AG09319 (cell line): ENCODE measurements at regions not wholly inside any gene's neighbourhood (a gene's known extent, or its start where the extent isn't known, plus 50 kb on each side); places are given as distances from the start of the nearest gene placed in this dataset.

ENCODE experiments used
- DNase-seq: peaks from one replicate; pipeline ENCODE4 v3.0.0-alpha.2; 2010; ENCODE audit warnings: low read depth; ENCODE audit errors: extremely low read depth
- CTCF ChIP-seq: IDR thresholded peaks from 2 replicates; pipeline ENCODE4 v1.5.1; 2011; ENCODE audit warnings: low read depth, mild to moderate bottlenecking, inconsistent platforms, low read length, moderate library complexity

GRCh38 chr15:39426552-39427532 is 154.0 kb upstream of the THBS1 start:
- DNase-seq, result no peak
- no peak for TF ChIP-seq CTCF

DNA sequence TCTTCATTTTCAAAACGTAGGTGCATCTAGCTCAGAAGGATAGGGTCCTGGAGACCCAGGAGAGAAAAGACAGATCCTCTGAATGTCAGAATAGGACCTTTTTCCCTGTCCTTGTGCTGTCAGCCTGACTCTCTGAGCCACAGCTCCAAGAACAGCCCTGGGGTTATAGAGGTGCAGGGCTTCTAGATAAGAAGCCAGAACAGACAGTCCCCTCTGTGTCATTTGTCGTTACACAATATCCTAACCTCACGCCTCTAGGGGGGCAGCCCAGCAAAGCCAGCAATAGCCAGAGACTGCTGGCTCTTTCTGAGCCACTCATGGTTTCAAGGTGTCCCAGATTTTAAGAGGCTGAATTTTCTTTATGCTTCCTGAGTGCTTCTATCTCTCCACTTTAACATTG is 153.2 kb upstream of the THBS1 start:
- no peak for TF ChIP-seq CTCF
- no peak for DNase-seq

DNA sequence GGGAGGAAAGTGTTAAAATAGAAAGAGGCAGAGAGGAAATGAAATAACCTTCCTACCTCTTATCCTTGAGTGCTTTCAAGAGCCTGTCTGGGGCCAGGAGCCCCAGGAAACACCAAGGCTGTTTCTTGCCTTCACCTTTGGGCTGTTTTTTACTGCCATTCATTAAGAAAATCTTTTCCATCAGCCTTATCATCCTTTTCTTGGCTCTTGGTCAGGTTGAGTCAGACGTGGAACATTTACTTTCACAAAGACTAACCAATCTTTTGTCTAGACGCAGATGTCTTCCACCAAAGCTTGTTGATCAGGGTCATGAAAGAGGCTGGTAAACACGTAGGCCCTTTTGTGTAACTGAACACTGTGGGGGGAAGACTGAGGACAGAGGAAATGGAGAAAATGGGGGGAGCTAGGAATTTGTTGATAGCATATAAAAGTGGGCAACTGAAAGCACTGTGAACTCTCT is 151.0 kb upstream of the THBS1 start:
- no peak for TF ChIP-seq CTCF
- DNase-seq, result peak; percentile 76

DNA sequence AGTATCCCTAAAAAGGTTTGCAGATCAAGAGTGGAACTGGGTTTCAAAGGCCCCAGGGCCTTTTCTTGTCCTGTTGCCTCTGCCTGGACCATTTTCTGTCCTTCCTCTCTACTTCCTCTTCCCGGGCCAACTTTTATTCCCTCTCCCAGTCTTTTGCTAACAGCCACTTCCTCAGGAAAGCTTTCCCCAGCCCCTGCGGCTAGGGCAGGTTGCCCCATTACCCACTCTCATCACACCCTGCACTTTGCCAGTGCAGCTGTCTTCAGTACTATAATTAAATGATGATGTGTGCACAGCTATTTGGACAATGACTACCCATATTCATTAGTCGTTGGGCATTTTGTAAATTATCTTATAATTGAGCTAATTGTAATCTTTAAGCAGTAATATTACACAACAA is 150.5 kb upstream of the THBS1 start:
- no peak for DNase-seq

DNA sequence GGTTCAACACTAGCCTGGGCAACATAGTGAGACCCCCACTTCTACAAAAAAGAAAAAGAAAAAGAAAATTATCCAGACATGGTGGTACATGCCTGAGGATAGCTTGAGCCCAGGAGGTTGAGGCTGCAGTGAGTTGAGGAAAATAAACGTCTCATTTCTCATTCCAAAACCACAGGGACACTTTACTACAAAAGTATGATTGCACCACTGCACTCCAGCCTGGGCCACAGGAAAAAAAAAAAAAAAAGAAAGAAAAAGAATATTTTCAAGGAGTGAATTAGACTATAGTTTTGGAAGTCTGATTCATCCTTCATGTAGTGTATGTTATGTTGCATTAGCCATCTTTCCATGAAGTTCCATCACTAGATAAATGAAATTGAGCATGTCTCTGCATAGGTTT is 149.5 kb upstream of the THBS1 start:
- DNase-seq, result no peak
- TF ChIP-seq CTCF, result no peak

More for the DNA sequence above, 150.5 kb upstream of the THBS1 start:
- no peak for TF ChIP-seq CTCF

- no peak for DNase-seq
- TF ChIP-seq CTCF, result no peak
Measured at GRCh38 chr15:39432026-39432425, 148.9 kb upstream of the THBS1 start.

- DNase-seq, result no peak
- no peak for TF ChIP-seq CTCF
Measured at GRCh38 chr15:39432912-39433348, 147.9 kb upstream of the THBS1 start.
